ENCODE measurements at regions not wholly inside any gene's neighbourhood (a gene's known extent, or its start where the extent isn't known, plus 50 kb on each side); places are given as distances from the start of the nearest gene placed in this dataset.

GRCh38 chr2:150587547-150588505, 100.4 kb upstream of the RND3 start (continued):
- TF ChIP-seq BCL6B (tag by site-specific recombination; IDR thresholded peaks at IDR 0.05): peak; percentile 48; the same call in 1 of the 2 replicates

- no peaks in the 10 kb centered on the region for H3K4me1 ChIP-seq (ENCODE audit: control insufficient read depth, insufficient read depth, low read length)
- H3K27ac ChIP-seq (ENCODE audit: extremely low read depth, low read depth, low read length): no peak overlapping the region
- POLR2A ChIA-PET: no interaction called here
- no peaks in the 10 kb centered on the region for H3K9me3 ChIP-seq (ENCODE audit: control insufficient read depth, insufficient read depth, low read depth, low read length)
- no peak overlapping the region for H3K4me3 ChIP-seq (ENCODE audit: low read depth, low read length)
- CTCF ChIA-PET: interaction anchor here (0.6 to 1.0 kb wide), 3 partner anchors 15 to 69 kb away, joined by 4 to 6 read pairs (median 5); no protein-coding TSS in a partner anchor
- no peaks in the 10 kb centered on the region for H3K36me3 ChIP-seq (ENCODE audit: control insufficient read depth in 2 of 2, insufficient read depth in 1 of 2, low read length in 2 of 2)
- TF ChIP-seq ZNF558 (tag by site-specific recombination; IDR thresholded peaks at IDR 0.05) (no peak), ZNF529 (tag by site-specific recombination; IDR thresholded peaks at IDR 0.05; ENCODE audit: insufficient replicate concordance) (no peak), SP7 (tag by site-specific recombination; IDR thresholded peaks at IDR 0.05) (no peak), SCRT2 (tag by site-specific recombination; IDR thresholded peaks at IDR 0.05) (no peak), ZNF48 (tag by site-specific recombination; IDR thresholded peaks at IDR 0.05) (no peak), ZSCAN23 (tag by site-specific recombination; IDR thresholded peaks at IDR 0.05) (no peak), ZNF645 (tag by site-specific recombination; IDR thresholded peaks at IDR 0.05) (no peak), KLF10 (tag by site-specific recombination; IDR thresholded peaks at IDR 0.05) (no peak), ZNF157 (tag by site-specific recombination; IDR thresholded peaks at IDR 0.05) (no peak), ZNF549 (tag by site-specific recombination; IDR thresholded peaks at IDR 0.05) (no peak), ZNF248 (tag by site-specific recombination; IDR thresholded peaks at IDR 0.05) (no peak)
Observed at GRCh38 chr2:150586858-150587257, 99.4 kb upstream of the RND3 start.

GRCh38 chr2:150585221-150585971, 97.9 kb upstream of the RND3 start:
- ChIA-PET CTCF (interaction anchor here (0.6 to 1.3 kb wide), 3 partner anchors 13 to 996 kb away, joined by 3 read pairs; no protein-coding TSS in a partner anchor), POLR2A (no interaction called here)
- H3K4me3 ChIP-seq (ENCODE audit: low read depth, low read length): no peak overlapping the region
- no peaks in the 10 kb centered on the region for H3K36me3 ChIP-seq (ENCODE audit: control insufficient read depth in 2 of 2, insufficient read depth in 1 of 2, low read length in 2 of 2)
- H3K27ac ChIP-seq (ENCODE audit: extremely low read depth, low read depth, low read length): no peak overlapping the region
- no peaks in the 10 kb centered on the region for H3K9me3 ChIP-seq (ENCODE audit: control insufficient read depth, insufficient read depth, low read depth, low read length)
- no peaks in the 10 kb centered on the region for H3K4me1 ChIP-seq (ENCODE audit: control insufficient read depth, insufficient read depth, low read length)
- no peak for TF ChIP-seq ZNF140 (tag by site-specific recombination; IDR thresholded peaks at IDR 0.05)
- no peak for TF ChIP-seq ZNF184 (tag by site-specific recombination; IDR thresholded peaks at IDR 0.05)
- no peak for TF ChIP-seq SALL2 (tag by site-specific recombination; IDR thresholded peaks at IDR 0.05; ENCODE audit: borderline replicate concordance)
- TF ChIP-seq, protein P1, sequence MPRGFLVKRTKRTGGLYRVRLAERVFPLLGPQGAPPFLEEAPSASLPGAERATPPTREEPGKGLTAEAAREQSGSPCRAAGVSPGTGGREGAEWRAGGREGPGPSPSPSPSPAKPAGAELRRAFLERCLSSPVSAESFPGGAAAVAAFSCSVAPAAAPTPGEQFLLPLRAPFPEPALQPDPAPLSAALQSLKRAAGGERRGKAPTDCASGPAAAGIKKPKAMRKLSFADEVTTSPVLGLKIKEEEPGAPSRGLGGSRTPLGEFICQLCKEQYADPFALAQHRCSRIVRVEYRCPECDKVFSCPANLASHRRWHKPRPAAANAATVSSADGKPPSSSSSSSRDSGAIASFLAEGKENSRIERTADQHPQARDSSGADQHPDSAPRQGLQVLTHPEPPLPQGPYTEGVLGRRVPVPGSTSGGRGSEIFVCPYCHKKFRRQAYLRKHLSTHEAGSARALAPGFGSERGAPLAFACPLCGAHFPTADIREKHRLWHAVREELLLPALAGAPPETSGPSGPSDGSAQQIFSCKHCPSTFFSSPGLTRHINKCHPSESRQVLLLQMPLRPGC (tag by site-specific recombination; IDR thresholded peaks at IDR 0.05): no peak
- TF ChIP-seq ZNF324 (tag by site-specific recombination; IDR thresholded peaks at IDR 0.05): no peak
- TF ChIP-seq ZBTB8A (tag by site-specific recombination; IDR thresholded peaks at IDR 0.05): no peak
- TF ChIP-seq ZNF114 (tag by site-specific recombination; IDR thresholded peaks at IDR 0.05): no peak
- no peak for TF ChIP-seq ZNF23 (tag by site-specific recombination; IDR thresholded peaks at IDR 0.05; ENCODE audit: borderline replicate concordance)
- TF ChIP-seq TCF7L2 (IDR thresholded peaks at IDR 0.05; ENCODE audit: borderline replicate concordance, low read depth, low read length): no peak
- TF ChIP-seq, protein P2, sequence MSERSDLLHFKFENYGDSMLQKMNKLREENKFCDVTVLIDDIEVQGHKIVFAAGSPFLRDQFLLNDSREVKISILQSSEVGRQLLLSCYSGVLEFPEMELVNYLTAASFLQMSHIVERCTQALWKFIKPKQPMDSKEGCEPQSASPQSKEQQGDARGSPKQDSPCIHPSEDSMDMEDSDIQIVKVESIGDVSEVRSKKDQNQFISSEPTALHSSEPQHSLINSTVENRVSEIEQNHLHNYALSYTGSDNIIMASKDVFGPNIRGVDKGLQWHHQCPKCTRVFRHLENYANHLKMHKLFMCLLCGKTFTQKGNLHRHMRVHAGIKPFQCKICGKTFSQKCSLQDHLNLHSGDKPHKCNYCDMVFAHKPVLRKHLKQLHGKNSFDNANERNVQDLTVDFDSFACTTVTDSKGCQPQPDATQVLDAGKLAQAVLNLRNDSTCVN (tag by site-specific recombination; optimal IDR thresholded peaks at IDR 0.05): no peak
- TF ChIP-seq ZNF501 (tag by site-specific recombination; IDR thresholded peaks at IDR 0.05): no peak
- TF ChIP-seq, protein P3, sequence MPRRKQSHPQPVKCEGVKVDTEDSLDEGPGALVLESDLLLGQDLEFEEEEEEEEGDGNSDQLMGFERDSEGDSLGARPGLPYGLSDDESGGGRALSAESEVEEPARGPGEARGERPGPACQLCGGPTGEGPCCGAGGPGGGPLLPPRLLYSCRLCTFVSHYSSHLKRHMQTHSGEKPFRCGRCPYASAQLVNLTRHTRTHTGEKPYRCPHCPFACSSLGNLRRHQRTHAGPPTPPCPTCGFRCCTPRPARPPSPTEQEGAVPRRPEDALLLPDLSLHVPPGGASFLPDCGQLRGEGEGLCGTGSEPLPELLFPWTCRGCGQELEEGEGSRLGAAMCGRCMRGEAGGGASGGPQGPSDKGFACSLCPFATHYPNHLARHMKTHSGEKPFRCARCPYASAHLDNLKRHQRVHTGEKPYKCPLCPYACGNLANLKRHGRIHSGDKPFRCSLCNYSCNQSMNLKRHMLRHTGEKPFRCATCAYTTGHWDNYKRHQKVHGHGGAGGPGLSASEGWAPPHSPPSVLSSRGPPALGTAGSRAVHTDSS (tag by site-specific recombination; IDR thresholded peaks at IDR 0.05): no peak

All from HEK293 (cell line).